Hindlimb muscle (tissue), 1 donor: ENCODE measurements at regions not wholly inside any gene's neighbourhood (a gene's known extent, or its start where the extent isn't known, plus 50 kb on each side); places are given as distances from the start of the nearest gene placed in this dataset.
"Not testable (repeated sequence)": the region's sequence is repeated elsewhere in the genome, so short reads cannot be mapped to it uniquely, and the experiment has no call there.

Experiments used
- DNase-seq: peaks from one replicate; pipeline ENCODE4 v3.0.0-alpha.2; 2013

DNA sequence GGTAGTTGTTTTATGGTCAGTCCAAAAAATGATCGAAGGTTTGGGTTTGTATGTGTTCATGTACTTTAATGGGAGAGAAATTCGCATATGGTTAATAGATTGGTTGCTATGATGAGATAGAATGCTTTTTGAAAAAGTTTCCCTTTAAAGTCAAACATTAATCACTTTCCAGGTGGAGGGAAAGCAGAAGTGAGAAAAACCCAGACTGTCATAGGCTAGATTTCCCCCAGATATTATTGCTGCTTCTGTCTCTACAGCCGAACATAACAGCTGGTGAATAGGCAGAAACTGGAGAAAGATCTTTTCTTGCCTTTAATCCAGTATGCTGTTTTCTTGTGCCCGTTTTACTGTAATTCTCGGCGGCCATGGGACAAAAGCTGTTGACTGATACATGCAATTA is 287.6 kb downstream of the SOX2 start:
- no peak for DNase-seq

DNA sequence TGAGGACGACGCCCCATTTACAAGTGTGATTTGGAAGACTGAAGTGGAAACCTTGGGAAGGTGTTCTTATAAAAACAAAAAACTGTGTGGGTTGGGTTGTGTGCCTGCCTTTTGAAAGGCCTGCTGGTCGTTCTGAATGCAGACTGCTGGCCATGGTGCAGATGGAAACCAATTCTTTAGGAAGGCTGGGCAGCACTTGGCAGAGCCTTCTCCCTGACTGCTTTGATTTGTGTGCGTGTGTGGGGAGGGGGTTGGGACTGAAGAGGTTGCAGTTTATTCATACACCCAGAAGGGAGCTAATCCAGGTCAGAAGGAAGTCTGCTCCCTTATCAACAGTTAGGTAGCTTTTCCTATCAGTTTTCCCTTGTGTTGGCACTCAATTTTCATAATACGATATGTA is 288.7 kb downstream of the SOX2 start:
- DNase-seq = no peak

DNA sequence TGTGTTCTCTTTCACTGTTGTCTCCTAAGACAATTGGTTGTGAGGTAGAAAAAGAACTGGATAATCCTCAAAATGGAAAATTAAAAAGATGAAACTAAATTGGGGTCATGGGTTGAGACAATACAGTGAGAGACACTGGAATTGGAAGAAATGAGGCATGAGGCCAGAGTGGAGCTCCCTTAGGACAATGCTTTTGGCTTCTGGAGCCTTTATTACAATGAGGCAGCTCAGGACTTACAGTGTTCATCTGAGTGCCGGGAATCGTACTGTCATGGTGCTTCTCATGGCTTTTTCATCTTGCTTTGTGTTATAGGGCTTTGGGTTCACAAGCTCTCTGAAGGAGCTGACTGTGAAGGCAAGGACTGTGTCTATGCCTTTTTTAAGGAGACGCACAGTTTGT is 293.5 kb downstream of the SOX2 start:
- peak; percentile 4 for DNase-seq

DNA sequence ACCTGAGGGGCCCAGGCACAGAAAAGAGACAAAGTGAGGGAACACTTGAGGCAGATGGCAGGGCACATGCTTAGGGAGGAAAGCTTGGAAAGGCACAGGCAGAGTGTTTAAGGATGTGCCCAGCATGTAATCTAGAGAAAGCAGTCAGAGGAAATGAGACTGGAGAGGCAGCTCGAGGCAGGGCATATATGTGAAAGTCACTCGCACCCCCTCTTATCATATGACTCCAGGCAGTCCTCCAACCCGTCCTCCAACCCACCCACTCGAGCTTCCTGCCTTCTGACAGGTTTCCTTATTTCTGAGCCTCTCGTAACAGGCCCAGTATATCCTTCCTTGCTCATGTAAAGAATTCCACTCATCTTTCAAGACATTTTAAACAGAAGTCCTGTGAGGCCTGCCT is 294.0 kb downstream of the SOX2 start:
- DNase-seq = no peak

DNA sequence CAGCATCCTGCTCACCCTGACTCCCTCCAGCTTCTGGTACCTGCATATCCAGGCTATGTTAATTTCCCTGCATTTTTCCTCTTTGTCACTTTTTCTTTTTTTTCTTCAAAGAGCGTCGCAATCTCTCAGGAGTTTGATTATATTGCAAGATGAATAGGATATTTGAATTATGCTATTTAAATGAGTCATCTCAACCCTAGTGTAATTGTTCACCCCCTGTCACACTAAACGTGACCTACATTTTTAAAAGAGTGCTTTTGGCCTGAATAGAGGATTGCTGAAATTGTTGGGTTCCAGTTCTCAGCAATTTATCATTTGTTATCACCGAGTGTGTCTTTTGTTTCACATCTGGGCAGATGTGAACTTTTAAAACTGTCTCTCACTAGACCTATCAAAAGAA is 294.7 kb downstream of the SOX2 start:
- no peak for DNase-seq

DNA sequence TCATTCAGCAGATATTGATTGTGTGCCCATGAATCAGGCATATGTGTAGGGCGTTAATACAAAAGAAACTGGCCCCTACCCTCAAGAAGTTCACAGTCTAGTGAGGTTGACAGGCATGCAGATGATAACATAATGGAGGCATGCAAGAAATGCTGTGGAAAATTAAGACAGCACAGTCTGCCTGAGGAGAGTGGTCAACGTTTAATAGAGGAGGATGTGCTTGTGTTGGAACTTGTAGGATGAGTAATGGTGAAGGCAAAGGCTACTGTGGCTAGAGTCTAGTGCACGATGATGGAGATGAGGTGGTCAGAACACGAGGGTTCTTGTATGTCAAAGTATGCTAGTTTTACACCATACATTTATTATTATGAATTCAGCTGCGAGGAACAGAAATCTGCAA is 295.7 kb downstream of the SOX2 start:
- DNase-seq = no peak

DNA sequence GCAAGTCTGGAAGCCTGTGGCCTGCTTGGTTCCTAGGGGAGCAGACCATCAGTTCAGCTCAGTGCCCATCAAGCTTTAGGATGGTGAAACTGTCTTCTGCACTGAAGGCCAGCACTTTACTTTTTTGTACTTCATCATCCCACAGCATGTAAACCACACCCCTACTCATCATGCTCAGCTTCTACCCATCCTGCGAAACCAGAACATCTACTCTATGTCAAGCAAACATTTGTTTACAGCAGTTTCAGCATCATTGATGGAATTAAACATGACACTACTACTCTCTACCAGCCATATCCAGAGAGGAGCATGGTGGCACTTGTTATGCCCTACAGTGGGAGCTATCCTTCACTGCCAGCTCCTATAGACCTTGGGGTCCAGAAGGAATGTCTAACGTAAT is 306.6 kb downstream of the SOX2 start:
- no peak for DNase-seq

DNA sequence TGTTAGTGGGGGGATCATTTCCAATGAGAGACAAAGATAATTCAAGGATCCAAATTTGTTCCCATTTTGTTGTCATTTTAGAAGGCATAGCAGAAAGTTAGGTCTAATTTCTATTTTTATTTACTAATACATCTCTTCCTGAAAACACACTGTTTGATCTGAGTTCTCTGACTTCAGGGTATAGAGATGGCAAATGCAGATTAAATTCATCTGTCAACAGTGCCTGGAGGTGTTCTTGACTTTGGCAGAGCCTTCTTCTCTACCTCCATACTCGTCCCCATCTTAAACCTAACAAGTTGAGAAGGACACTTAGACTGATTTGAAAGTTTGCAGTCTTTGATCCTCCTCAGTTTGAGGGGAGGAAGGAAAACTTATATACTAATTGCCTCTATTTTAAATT is 308.2 kb downstream of the SOX2 start:
- DNase-seq = no peak

DNA sequence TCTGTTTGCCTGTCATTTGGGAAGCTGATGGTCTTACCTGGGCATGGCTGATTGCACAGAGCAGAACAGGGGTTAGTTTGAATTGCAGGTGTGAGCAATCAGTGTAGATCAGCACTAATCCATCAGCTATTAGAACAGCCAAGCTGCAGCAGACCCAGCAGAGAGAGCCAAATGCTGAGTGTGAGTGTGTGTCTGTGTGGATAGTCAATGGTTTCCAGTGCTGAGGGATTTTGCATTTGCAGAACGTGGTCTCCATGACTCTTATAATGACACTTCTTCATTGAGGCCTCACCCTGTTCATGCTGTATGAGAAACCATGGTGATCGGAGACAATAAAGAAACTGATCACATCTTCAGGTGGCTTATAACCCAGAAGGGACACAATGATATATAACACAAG is 312.1 kb downstream of the SOX2 start:
- DNase-seq = no peak

DNA sequence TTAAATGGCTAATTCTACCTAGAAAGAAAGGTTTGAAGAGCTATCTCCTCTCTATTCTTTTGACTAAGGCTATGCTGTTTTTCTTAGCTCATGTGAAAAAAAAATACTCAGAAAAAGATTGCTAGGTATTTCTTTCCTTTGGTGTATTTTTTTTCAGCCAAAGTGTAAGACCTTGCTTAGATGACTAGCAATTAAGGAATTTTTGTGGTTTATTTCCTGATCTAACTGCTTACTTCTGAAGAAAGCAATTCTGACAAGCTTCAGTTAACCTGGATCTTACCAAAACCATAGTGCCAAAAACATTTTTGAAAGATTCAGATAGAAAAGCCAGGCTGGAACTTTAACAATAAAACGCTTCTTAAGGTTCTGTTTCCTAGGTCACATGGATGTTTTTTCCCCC is 315.6 kb downstream of the SOX2 start:
- no peak for DNase-seq

DNA sequence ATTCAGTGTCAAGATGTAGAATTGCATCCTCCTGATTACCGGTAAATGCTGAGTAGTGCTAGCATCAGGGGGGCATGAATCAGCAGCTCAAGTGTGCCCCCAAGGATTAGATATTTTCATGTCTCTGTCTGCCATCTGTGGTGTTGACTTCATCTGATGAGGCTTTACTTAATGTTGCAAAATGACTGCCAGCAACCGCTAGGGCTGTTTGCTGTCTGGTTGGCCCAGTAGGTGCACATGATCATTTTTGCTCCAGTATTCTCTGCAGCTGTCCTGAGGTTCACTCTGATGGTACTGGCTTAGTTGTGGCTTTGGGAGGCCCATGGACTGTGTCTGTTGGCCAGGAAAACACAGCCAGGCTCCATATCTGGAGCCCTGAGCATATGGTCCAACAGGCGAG is 316.4 kb downstream of the SOX2 start:
- no peak for DNase-seq

DNA sequence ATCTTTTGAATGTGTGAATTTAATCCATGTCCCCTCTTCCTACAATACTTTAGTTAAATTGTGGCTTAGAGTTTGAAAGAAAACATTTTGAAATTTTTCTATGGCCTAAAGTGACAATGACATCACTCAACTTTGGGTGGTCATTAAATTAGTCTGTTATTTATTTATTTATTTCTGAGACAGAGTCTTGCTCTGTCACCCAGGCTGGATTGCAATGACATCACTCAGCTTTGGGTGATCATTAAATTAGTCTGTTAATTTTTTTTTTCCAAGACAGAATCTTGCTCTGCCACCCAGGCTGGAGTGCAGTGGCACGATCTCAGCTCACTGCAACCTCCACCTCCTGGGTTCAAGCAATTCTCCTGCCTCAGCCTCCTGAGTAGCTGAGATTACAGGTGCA is 322.5 kb downstream of the SOX2 start:
- DNase-seq = not testable (repeated sequence)

DNA sequence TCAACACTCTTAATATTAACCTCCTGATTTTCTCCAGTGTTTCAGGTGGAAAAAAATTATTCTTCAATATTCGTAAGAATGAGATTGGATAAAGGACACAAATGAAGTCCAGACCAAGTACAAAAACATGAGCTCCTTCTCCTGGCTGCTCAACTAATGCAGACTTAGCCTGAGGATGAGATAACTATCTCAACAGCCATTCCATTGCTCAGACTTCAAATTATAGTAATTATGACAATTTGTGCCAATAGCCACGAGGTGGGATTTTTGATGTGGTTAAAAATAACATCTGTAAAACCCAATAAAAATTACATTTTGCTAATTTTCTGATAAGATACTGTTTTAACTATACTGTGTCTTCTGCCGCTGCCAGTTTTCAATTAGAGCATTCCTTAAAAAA is 323.6 kb downstream of the SOX2 start:
- no peak for DNase-seq

DNA sequence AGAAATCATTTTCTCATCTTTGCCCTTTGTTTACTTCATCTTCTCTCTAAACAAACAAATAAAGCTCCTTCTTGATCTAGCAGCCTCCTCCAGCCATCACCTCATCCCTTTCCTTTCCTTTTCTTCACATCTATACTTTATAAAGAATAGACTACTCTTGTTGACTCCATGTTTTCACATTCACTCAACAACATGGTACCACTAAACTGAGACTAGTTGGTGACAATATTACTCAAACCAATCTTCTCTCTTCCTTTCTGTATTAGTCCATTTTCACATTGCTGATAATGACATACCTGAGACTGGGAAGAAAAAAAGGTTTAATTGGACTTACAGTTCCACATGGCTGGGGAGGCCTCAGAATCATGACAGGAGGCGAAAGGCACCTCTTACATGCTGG is 324.7 kb downstream of the SOX2 start:
- no peak for DNase-seq

DNA sequence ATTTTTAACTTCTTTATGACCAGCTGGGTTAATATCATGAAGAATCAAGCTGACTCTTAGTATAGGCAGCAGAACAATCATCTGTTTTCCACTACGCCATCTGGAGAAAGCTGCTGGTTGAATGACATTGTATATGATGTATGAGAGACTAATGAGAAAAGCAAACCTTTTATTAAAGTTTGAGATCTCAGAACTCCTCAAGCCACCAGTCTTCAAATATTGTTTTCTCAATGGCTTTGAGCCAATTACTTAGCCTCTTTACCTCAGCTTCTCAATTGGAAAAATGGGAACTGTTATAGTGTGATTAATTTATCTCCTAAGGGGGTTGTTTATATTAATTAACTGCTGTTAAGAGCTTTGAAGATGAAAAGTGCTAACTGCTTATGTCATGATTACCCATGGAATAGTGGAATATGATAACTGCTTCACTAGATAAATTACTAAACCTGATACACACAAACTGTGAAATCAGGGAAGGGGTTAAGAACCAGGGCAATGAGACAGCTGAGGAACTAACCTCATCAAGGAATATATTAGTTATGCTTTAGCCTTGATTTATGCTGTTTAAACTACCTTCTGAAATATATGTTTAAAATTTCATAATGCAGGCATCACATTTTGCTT is 330.1 kb downstream of the SOX2 start:
- no peak for DNase-seq

DNA sequence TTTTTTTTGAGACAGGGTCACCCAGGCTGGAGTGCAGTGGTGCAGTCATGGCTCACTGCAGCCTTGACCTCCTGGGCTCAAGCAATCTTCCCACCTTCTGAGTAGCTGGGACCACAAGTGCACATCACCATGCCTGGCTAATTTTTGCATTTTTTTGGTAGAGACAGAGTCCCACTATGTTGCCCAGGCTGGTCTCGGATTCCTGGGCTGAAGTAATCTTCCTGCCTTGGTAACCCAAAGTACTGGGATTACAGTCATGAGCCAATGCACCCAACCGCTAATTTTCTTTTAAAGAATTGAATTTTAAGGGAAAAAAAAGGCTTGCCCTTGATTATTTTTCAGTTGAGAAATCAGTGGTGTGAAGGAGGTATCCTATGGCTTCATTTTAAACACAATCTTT is 334.0 kb downstream of the SOX2 start:
- DNase-seq = no peak

DNA sequence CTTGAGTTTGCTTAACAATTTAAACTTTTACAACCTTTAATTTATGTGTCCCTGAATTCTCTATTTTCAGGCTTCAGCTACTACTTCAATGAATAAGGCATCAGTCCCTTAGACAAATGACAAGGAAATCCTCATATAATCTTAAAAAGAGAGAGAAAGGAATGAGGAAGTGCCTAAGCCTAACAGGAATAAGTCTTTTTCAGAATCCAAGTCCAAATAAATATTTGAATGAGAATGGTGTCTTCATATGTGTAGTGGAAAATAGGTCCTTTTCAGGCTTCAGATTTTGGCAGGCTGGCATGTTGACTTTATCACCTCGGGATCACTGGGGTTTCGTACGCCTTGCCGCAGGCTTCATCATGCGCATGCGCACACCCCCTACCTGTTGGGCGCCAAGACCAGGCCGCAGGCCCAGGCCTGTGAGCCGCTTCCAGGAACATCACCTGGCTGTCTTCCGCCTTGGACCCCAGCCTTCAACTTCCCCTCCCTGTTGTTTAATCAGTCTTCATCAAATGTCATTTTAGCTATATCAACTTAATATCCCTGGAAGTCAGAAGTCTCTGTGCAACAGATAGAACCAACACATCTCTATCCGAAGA is 334.5 kb downstream of the SOX2 start:
- no peak for DNase-seq

DNA sequence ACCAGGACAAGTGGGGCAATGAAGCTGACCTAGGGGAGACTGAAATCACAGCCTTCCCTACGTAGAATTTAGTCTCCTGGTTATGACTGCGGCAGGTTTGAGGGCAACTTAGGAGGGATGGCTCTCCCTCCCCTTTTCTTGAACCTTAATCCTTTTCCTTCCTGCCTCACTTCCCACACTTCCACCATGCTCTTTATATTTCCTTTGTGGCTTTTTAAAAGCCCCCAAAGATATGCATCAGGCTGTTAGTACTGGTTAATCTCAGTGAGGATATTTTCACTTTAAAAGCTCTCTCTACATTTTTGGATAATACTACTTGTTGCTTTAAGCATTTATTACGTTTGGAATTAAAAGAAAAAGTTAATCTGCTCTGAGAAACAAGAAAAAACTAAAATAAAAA is 339.2 kb downstream of the SOX2 start:
- no peak for DNase-seq

DNA sequence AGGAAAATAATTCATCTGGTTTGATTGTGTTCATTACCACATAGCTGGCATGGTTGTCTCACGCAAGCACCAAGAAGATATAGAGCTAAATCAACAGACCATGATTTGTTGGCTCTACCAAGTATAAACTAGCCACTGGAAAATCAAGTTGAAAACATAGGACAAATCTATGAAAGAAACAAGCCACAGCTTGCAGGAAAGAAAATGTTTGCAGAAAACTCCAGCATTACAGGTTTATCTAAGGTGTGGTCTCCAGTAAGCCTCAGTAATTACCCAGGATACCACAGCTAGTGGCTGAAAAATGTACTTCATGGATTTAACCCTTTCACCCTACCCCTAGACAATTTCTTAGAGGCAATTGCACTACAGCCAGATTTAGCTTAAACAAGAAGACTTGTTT is 340.6 kb downstream of the SOX2 start:
- DNase-seq = no peak

DNA sequence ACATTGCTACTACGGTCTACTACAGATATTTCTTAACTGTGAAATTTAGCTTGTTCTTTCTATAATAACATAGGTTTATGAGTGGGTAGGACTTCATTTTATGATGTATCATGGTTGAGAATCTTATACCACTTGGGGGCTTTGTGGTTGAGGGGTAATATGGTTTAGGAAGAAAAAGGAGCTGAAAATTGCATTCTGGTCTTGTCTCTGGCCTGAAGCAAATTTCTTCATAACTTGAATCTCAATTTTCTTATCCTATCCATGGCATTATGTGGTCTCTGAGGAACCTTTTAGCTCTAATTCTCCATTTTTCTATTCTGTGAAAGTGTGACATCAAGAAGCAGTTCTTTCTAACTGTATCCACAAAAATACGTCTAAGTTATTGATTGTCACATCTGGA is 341.0 kb downstream of the SOX2 start:
- DNase-seq = no peak

DNA sequence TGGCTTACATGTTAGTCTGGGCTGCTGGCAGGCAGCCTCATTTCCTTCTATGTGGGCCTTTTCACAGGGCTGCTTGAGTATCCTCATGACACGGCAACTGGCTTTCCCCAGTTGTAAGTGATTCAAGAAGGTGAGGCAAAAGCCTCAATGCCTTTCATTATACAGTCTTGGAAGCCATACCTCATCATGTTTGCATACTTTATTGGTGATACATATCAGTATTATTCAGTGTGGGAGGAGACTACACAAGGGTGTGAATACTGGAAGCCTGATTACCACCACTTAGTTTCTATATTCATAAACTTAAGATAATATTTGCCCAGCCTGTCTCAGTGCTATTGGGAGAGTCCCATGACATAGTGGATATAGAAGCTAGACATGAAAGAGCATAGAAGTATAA is 346.8 kb downstream of the SOX2 start:
- DNase-seq = no peak

DNA sequence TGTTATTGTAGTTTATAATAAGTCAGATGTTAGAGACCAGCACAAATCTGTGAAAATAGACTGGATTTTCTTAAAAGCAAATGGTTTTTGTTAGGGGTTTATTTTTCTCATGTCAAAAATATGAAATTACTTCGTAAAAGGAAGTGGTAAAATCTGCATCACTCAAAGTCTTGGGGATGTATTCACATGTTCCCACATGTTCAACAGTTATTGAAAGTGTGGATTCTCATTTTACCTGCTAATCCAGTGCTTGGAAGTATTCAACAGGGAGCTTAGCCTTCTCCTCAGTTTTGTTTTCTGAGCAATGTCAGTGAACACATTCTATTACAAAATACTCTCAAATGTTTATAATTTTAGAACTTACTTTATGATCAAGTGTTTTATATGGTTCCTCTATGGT is 352.0 kb downstream of the SOX2 start:
- DNase-seq = no peak

DNA sequence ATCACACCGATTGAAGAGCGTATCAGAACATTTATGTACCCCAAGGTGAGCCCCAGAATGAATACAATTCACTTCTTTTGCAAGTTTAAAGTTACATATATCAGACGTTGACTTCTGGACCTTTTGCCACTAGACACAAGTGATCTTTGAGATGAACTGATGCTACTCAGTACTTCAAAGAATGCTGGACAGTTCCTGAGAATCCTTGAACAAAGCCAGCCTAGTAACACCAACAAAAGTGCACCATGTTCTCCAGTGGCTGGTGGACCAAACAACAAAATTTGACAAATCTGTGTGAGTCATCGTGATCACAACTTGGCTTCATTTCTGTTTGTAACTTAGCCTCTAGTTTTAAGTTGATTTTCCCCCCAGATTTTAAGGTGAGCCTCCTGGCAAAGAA is 355.7 kb downstream of the SOX2 start:
- DNase-seq = no peak

DNA sequence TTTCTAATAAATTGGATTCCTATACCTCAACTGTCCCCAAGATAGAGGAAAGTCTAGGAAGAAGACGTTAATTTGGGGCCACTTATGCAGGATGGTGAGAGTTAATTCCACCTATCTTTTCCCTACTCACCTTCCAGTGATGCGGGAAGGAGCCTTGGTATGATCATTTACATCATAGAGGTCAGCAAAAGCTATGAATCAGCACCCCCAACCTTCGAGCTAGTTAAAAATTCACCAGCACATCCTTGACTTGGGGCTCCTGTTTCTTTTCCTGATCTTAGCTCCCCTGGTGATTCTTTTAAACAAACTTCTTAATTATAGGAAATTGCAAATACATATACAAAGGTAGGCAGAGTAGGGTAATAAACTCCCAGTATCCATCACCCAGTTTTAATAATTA is 366.6 kb downstream of the SOX2 start:
- no peak for DNase-seq

DNA sequence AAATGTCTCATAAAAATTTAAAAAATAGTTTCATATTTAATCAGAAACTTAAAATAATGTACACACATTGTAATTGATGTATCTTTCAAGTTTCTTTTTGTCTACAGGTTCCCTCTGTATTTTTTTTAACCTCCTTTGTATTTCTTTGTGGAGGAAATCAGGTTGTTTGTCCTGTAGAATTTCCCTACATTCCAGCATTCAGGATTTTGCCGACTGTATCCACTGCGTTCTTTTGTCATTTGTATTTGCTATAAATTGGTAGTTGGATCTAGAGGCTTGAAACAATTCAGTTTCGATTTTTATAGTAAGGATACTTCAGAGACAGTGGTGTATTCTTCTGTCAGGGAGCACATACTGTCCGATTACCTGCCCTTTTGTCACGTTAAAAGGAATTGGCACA is 367.2 kb downstream of the SOX2 start:
- DNase-seq = no peak
